Stromal cell of bone marrow (primary cell): ENCODE measurements at regions not wholly inside any gene's neighbourhood (a gene's known extent, or its start where the extent isn't known, plus 50 kb on each side); places are given as distances from the start of the nearest gene placed in this dataset.

Experiments used
- DNase-seq: peaks from one replicate; pipeline ENCODE4 v3.0.0-alpha.2; 2012; ENCODE audit warnings: low read depth

GRCh38 chr22:42330170-42330569, 59.7 kb upstream of the TCF20 start:
- no peak for DNase-seq

- no peak for DNase-seq
Measured at GRCh38 chr22:42329504-42329903, 59.1 kb upstream of the TCF20 start.

GRCh38 chr22:42328784-42329145, 58.3 kb upstream of the TCF20 start:
- DNase-seq = no peak

- no peak for DNase-seq
Measured at GRCh38 chr22:42328130-42328783, 57.8 kb upstream of the TCF20 start.

- no peak for DNase-seq
Measured at GRCh38 chr22:42327462-42328129, 57.1 kb upstream of the TCF20 start.

GRCh38 chr22:42326801-42327200, 56.3 kb upstream of the TCF20 start:
- DNase-seq = peak; percentile 9

- DNase-seq = no peak
Measured at GRCh38 chr22:42326301-42326700, 55.8 kb upstream of the TCF20 start.

- no peak for DNase-seq
Measured at GRCh38 chr22:42324990-42325710, 54.7 kb upstream of the TCF20 start.

- no peak for DNase-seq
Measured at GRCh38 chr22:42324566-42324965, 54.1 kb upstream of the TCF20 start.

GRCh38 chr22:42323971-42324370, 53.5 kb upstream of the TCF20 start:
- no peak for DNase-seq

GRCh38 chr22:42322562-42322926, 52.1 kb upstream of the TCF20 start:
- no peak for DNase-seq

- no peak for DNase-seq
Measured at GRCh38 chr22:42321908-42322561, 51.6 kb upstream of the TCF20 start.

- no peak for DNase-seq
Measured at GRCh38 chr22:42320443-42321416, 50.3 kb upstream of the TCF20 start.
